Erythroblast (primary cell): ENCODE measurements at regions not wholly inside any gene's neighbourhood (a gene's known extent, or its start where the extent isn't known, plus 50 kb on each side); places are given as distances from the start of the nearest gene placed in this dataset.

Experiments
- GATA1 ChIP-seq: IDR thresholded peaks from 2 replicates; pipeline ENCODE4 v1.6.1; 2011; ENCODE audit warnings: low read depth, mild to moderate bottlenecking, control low read depth, low read length, moderate library complexity
- POLR2A ChIP-seq: IDR thresholded peaks from 2 replicates; pipeline ENCODE4 v1.6.1; 2011; ENCODE audit warnings: mild to moderate bottlenecking, low read length

DNA sequence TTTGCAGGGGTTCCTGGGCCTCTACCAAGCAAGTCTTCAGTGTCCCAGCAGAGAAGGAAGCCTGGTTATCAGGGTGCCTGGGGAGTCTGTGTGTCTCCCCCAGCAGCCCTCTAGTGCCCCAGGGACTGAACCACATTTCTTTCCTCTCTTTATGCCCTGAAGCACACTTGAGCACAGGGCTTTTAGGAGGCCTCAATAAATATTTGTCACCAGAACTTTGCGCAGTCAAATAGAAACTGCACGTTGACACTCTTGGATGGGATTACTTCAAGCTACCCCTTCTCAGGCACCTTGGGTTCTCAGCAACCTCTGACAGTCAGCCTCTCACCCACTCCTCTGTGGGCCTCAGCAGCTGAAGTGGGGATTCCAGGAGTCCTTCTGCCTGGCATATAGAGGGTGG lies 226.6 kb upstream of the HES1 start:
- TF ChIP-seq POLR2A = no peak
- TF ChIP-seq GATA1 = no peak
